ENCODE measurements at regions not wholly inside any gene's neighbourhood (a gene's known extent, or its start where the extent isn't known, plus 50 kb on each side); places are given as distances from the start of the nearest gene placed in this dataset.

- DNase-seq (ENCODE audit: low spot score): no peak
- no peak for TF ChIP-seq CTCF (IDR thresholded peaks at IDR 0.05; ENCODE audit: extremely low read depth, missing control alignments)
These were observed 443.8 kb upstream of the CDH20 start for GRCh38 chr18:60889442-60889841.

- no peak for DNase-seq (ENCODE audit: low spot score)
- TF ChIP-seq CTCF (IDR thresholded peaks at IDR 0.05; ENCODE audit: extremely low read depth, missing control alignments): no peak
These were observed 441.3 kb upstream of the CDH20 start for GRCh38 chr18:60891936-60892335.

- no peak for TF ChIP-seq CTCF (IDR thresholded peaks at IDR 0.05; ENCODE audit: extremely low read depth, missing control alignments)
- DNase-seq (ENCODE audit: low spot score): no peak
These were observed 440.8 kb upstream of the CDH20 start for GRCh38 chr18:60892441-60892840.

- DNase-seq (ENCODE audit: low spot score): no peak
- no peak for TF ChIP-seq CTCF (IDR thresholded peaks at IDR 0.05; ENCODE audit: extremely low read depth, missing control alignments)
These were observed 440.4 kb upstream of the CDH20 start for GRCh38 chr18:60892855-60893254.

GRCh38 chr18:60893355-60894097, 439.7 kb upstream of the CDH20 start:
- no peak for DNase-seq (ENCODE audit: low spot score)
- no peak for TF ChIP-seq CTCF (IDR thresholded peaks at IDR 0.05; ENCODE audit: extremely low read depth, missing control alignments)

- DNase-seq (ENCODE audit: low spot score): no peak
- TF ChIP-seq CTCF (IDR thresholded peaks at IDR 0.05; ENCODE audit: extremely low read depth, missing control alignments): no peak
These were observed 438.8 kb upstream of the CDH20 start for GRCh38 chr18:60894254-60894945.

GRCh38 chr18:60895181-60895580, 438.0 kb upstream of the CDH20 start:
- TF ChIP-seq CTCF (IDR thresholded peaks at IDR 0.05; ENCODE audit: extremely low read depth, missing control alignments): no peak

More at GRCh38 chr18:60895181-60895580, 438.0 kb upstream of the CDH20 start:
- DNase-seq (ENCODE audit: low spot score): no peak

All from GM20000 (cell line).